ENCODE measurements at regions not wholly inside any gene's neighbourhood (a gene's known extent, or its start where the extent isn't known, plus 50 kb on each side); places are given as distances from the start of the nearest gene placed in this dataset.
"Not testable (repeated sequence)": the region's sequence is repeated elsewhere in the genome, so short reads cannot be mapped to it uniquely, and the experiment has no call there.

DNA sequence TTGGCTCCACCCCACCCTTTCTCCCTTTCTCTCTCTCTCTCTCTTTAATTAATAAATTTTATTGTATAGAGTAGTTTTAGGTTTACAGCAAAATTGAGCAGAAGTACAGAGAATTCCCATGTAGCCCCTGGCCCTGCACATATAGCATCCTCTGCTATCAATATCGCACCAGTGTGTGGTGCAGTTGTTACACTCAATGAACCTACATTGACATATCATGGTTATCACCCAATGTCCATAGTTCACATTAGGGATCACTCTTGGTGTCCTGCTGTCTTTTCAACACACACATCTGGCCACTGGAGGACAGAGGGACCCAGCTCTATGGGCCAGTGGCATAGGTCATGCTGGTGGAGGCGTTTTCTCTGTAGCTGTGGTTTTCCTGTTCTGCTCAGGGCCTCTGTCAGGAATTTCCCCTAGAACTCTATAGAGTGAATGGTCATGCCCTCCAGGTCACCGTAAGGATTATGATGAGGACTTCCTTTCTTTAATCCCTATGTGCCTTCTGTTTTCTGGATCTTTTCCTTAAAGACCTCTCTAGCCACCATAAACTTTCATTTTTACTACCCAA is 98.2 kb upstream of the NAV2 start:
- no peak overlapping the region for H3K4me3 ChIP-seq (ENCODE audit: low read depth, low read length)
- no peak for DNase-seq (ENCODE audit: low read depth)
- TF ChIP-seq CTCF (IDR thresholded peaks at IDR 0.05; ENCODE audit: insufficient read depth, low read length), result no peak

DNA sequence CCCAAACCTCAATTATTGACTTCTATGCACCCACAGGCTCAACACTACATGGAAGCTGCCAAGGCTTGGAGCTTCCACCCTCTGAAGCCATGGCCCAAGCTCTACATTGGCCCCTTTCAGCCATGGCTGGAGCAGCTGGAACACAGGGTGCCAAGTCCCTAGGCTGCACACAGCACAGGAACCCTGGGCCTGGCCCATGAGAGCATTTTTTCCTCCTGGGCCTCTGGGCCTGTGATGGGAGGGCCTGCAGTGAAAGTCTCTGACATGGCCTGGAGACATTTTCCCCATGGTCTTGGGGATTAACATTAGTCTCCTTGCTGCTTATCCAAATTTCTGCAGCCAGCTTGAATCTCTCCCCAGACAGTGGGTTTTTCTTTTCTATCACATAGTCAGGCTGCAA is 100.6 kb upstream of the NAV2 start:
- not testable (repeated sequence) for DNase-seq (ENCODE audit: low read depth); H3K4me3 ChIP-seq (ENCODE audit: low read depth, low read length)

DNA sequence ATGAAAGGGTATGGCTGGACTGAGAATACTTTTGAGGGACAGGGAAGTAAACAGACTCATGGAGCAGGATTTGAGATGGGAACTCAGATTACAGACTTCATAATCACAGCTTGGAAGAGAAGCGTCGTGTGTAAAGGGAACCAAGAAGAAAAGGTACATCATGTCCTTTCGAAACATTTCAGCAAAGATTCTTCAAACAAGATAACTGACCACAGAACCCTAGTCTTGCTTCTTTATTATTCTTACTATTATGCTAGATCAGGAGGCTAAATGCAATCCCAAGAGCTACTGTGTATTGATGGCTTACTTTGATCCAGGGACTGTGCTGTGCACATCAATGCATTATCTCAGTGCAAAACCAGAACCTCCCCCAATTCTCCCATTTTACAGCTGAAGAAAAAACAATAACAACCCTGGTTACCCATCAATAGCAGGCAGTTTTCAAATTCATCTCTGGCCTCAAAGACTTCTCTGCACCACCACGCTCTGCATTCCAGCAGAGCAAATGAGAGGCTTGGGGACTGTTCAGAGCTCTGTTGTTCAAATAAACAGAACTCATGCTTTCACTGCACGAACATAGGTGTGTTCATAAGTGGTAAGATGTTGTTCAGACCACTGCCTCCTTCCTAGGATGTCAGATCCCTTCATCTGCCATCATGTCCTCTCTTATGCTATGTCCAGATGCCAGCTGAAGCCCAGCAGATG is 104.8 kb upstream of the NAV2 start:
- H3K4me3 ChIP-seq (ENCODE audit: low read depth, low read length), result no peak overlapping the region
- TF ChIP-seq CTCF (IDR thresholded peaks at IDR 0.05; ENCODE audit: insufficient read depth, low read length), result no peak
- DNase-seq (ENCODE audit: low read depth), result no peak

GRCh38 chr11:19606856-19607655 is 105.6 kb upstream of the NAV2 start:
- TF ChIP-seq CTCF (IDR thresholded peaks at IDR 0.05; ENCODE audit: insufficient read depth, low read length), result no peak
- no peak overlapping the region for H3K4me3 ChIP-seq (ENCODE audit: low read depth, low read length)
- DNase-seq (ENCODE audit: low read depth), result no peak

GRCh38 chr11:19605520-19606371 is 106.9 kb upstream of the NAV2 start:
- H3K4me3 ChIP-seq (ENCODE audit: low read depth, low read length), result no peak overlapping the region
- peak; percentile 95 for DNase-seq (ENCODE audit: low read depth)
- no peak for TF ChIP-seq CTCF (IDR thresholded peaks at IDR 0.05; ENCODE audit: insufficient read depth, low read length)

DNA sequence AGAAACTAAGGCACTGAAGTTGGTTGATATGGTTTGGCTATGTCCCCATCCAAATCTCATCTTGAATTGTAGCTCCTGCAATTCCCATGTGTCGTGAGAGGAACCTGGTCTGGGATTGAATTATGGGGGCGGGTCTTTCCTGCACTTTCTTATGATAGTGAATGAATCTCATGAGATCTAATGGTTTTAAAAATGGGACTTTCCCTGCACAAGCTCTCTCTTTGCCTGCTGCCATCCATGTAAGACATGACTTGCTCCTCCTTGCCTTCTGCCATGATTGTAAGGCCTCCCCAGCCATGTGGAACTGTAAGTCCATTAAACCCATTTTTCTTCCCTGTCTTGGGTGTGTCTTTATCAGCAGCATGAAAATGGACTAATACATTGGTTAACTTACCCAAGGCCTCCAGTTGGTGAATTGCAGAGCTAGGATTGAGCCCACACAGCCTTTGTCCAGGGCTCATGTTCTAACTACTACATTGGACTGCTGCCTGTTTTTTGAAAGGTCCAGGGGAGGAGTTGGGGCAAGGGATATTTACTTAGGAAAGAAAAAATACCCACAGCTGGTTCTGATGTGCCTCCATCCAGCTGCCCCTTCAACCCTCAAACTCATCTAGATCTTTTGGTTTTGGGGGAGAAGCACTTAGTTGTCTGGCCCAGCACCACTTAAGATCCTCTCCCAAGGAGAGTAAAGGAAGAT is 107.8 kb upstream of the NAV2 start:
- no peak for TF ChIP-seq CTCF (IDR thresholded peaks at IDR 0.05; ENCODE audit: insufficient read depth, low read length)
- H3K4me3 ChIP-seq (ENCODE audit: low read depth, low read length), result no peak overlapping the region
- peak; percentile 43 for DNase-seq (ENCODE audit: low read depth)
